ENCODE measurements at regions not wholly inside any gene's neighbourhood (a gene's known extent, or its start where the extent isn't known, plus 50 kb on each side); places are given as distances from the start of the nearest gene placed in this dataset.

- TF ChIP-seq POLR2AphosphoS5 (IDR thresholded peaks at IDR 0.05; ENCODE audit: low read depth, low read length) (peak; percentile 82), ELF1 (IDR thresholded peaks at IDR 0.05) (peak; percentile 69; the same call in 1 of the 2 replicates), IRF3 (IDR thresholded peaks at IDR 0.05; ENCODE audit: low read depth, low read length) (no peak), CTCF (IDR thresholded peaks at IDR 0.05) (no peak), SIN3A (IDR thresholded peaks at IDR 0.05; ENCODE audit: borderline replicate concordance, low read depth, low read length) (0 out of 2 replicates have a peak, but pooled peaks have one; percentile 35), FOXM1 (IDR thresholded peaks at IDR 0.05; ENCODE audit: low read depth) (no peak), REST (IDR thresholded peaks at IDR 0.05; ENCODE audit: low read depth, low read length) (peak; percentile 44; the same call in 1 of the 2 replicates), TEAD4 (IDR thresholded peaks at IDR 0.05; ENCODE audit: borderline replicate concordance, insufficient read depth) (peak; percentile 84; the same call in 1 of the 2 replicates), EP300 (IDR thresholded peaks at IDR 0.05; ENCODE audit: borderline replicate concordance in 1 of 2, low read depth in 1 of 2, low read length in 1 of 2) (peak in 1 of 2 experiments; percentile 98; a peak in 2 of 4 replicates), JUND (IDR thresholded peaks at IDR 0.05) (peak; percentile 93)
- TF ChIP-seq, protein P1, sequence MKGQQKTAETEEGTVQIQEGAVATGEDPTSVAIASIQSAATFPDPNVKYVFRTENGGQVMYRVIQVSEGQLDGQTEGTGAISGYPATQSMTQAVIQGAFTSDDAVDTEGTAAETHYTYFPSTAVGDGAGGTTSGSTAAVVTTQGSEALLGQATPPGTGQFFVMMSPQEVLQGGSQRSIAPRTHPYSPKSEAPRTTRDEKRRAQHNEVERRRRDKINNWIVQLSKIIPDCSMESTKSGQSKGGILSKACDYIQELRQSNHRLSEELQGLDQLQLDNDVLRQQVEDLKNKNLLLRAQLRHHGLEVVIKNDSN (IDR thresholded peaks at IDR 0.05; ENCODE audit: borderline replicate concordance, low read depth): peak; percentile 15; the same call in 1 of the 2 replicates
These were observed 222.4 kb downstream of the RPS24 start (continued) for GRCh38 chr10:78255796-78256638.
